ENCODE measurements at regions not wholly inside any gene's neighbourhood (a gene's known extent, or its start where the extent isn't known, plus 50 kb on each side); places are given as distances from the start of the nearest gene placed in this dataset.

- TF ChIP-seq CTCF (IDR thresholded peaks at IDR 0.05), result no peak
- no peak for TF ChIP-seq EZH2phosphoT487 (IDR thresholded peaks at IDR 0.05)
Observed at GRCh38 chr4:165814256-165815020, 58.6 kb upstream of the TLL1 start.
